CD4-positive, alpha-beta T cell treated with Interleukin-15 for 4 hours (primary cell): ENCODE measurements at regions not wholly inside any gene's neighbourhood (a gene's known extent, or its start where the extent isn't known, plus 50 kb on each side); places are given as distances from the start of the nearest gene placed in this dataset.

Source experiments
- DNase-seq: peaks from one replicate; pipeline ENCODE4 v3.0.0-alpha.2; 2020; ENCODE audit warnings: low spot score

GRCh38 chr12:100675432-100675831, 101.9 kb downstream of the GAS2L3 start:
- DNase-seq = no peak

- no peak for DNase-seq
Observed at GRCh38 chr12:100681074-100681473, 107.6 kb downstream of the GAS2L3 start.

GRCh38 chr12:100682178-100682577, 108.7 kb downstream of the GAS2L3 start:
- no peak for DNase-seq

GRCh38 chr12:100687686-100688085, 106.9 kb upstream of the ANO4 start:
- DNase-seq = no peak

- DNase-seq = no peak
Observed at GRCh38 chr12:100688451-100688864, 106.1 kb upstream of the ANO4 start.

GRCh38 chr12:100692502-100692901, 102.1 kb upstream of the ANO4 start:
- DNase-seq = no peak

GRCh38 chr12:100698518-100698917, 96.1 kb upstream of the ANO4 start:
- DNase-seq = no peak

- no peak for DNase-seq
Observed at GRCh38 chr12:100699209-100699608, 95.4 kb upstream of the ANO4 start.

GRCh38 chr12:100703337-100703736, 91.2 kb upstream of the ANO4 start:
- no peak for DNase-seq

- no peak for DNase-seq
Observed at GRCh38 chr12:100703868-100704267, 90.7 kb upstream of the ANO4 start.

GRCh38 chr12:100706033-100706432, 88.5 kb upstream of the ANO4 start:
- DNase-seq = no peak

- no peak for DNase-seq
Observed at GRCh38 chr12:100708591-100708990, 86.0 kb upstream of the ANO4 start.

GRCh38 chr12:100715976-100716944, 78.3 kb upstream of the ANO4 start:
- DNase-seq = no peak

- no peak for DNase-seq
Observed at GRCh38 chr12:100716945-100717732, 77.4 kb upstream of the ANO4 start.

GRCh38 chr12:100717733-100718067, 76.9 kb upstream of the ANO4 start:
- no peak for DNase-seq

- no peak for DNase-seq
Observed at GRCh38 chr12:100718187-100718586, 76.4 kb upstream of the ANO4 start.

- no peak for DNase-seq
Observed at GRCh38 chr12:100720016-100720654, 74.4 kb upstream of the ANO4 start.

- DNase-seq = no peak
Observed at GRCh38 chr12:100721169-100721568, 73.4 kb upstream of the ANO4 start.

GRCh38 chr12:100724071-100724470, 70.5 kb upstream of the ANO4 start:
- no peak for DNase-seq

GRCh38 chr12:100733817-100734593, 60.6 kb upstream of the ANO4 start:
- DNase-seq = no peak

GRCh38 chr12:100737168-100737567, 57.4 kb upstream of the ANO4 start:
- DNase-seq = no peak

GRCh38 chr12:100738086-100738485, 56.5 kb upstream of the ANO4 start:
- DNase-seq = no peak
